SU-DHL-6 (cell line): ENCODE measurements at regions not wholly inside any gene's neighbourhood (a gene's known extent, or its start where the extent isn't known, plus 50 kb on each side); places are given as distances from the start of the nearest gene placed in this dataset.

Source experiments
- H2AFZ ChIP-seq: fragments of 200-600 bp; sonication (generic); 2 replicates; pipeline ENCODE4 v1.6.1; 2014; ENCODE audit warnings: low read depth, mild to moderate bottlenecking, moderate library complexity, mixed read lengths, antibody characterized with exemption, low read length; ENCODE audit not compliant: severe bottlenecking
- H3F3A ChIP-seq: fragments of 200-600 bp; shearing (Covaris generic); 2 replicates; pipeline ENCODE4 v1.6.0; 2016; ENCODE audit warnings: antibody characterized with exemption, mild to moderate bottlenecking; ENCODE audit not compliant: insufficient read depth
- H3K27ac ChIP-seq: fragments of 200-600 bp; sonication (generic); 2 replicates; pipeline ENCODE4 v1.5.1; 2016; ENCODE audit warnings: low read depth, mild to moderate bottlenecking, low read length, moderate library complexity, mixed read lengths
- H3K27me3 ChIP-seq: fragments of 200-600 bp; sonication (generic), shearing (Covaris generic); 2 replicates; pipeline ENCODE4 v1.6.0; 2014; ENCODE audit warnings: mild to moderate bottlenecking, low read length
- H3K36me3 ChIP-seq: fragments of 200-600 bp; sonication (generic); 2 replicates; pipeline ENCODE4 v1.6.1; 2014; ENCODE audit warnings: mild to moderate bottlenecking, low read length, mixed read lengths
- H3K4me2 ChIP-seq: fragments of 300-600, 200-600 bp; shearing (Covaris generic), sonication (generic); 2 replicates; pipeline ENCODE4 v1.6.0; 2014; ENCODE audit warnings: low read length, low read depth, mild to moderate bottlenecking; ENCODE audit not compliant: poor library complexity, severe bottlenecking
- H3K4me3 ChIP-seq: fragments of 200-600 bp; sonication (generic); 2 replicates; pipeline ENCODE4 v1.5.1; 2014; ENCODE audit warnings: antibody characterized with exemption, low read length, mild to moderate bottlenecking, mixed read lengths; ENCODE audit not compliant: insufficient read depth, poor library complexity, severe bottlenecking
- H3K79me2 ChIP-seq: fragments of 200-600 bp; sonication (generic); 2 replicates; pipeline ENCODE4 v1.6.1; 2014; ENCODE audit warnings: mild to moderate bottlenecking, low read length, moderate library complexity; ENCODE audit not compliant: insufficient read depth
- H3K9ac ChIP-seq: fragments of 200-600 bp; sonication (generic); 2 replicates; pipeline ENCODE4 v1.7.0; 2014; ENCODE audit warnings: mild to moderate bottlenecking, low read length
- H3K9me2 ChIP-seq: fragments of 200-600 bp; sonication (generic); replicated peaks from 2 replicates; pipeline ENCODE4 v1.6.1; 2014; ENCODE audit warnings: low read length; ENCODE audit not compliant: insufficient read depth
- H3K9me3 ChIP-seq: fragments of 200-600 bp; sonication (generic); 2 replicates; pipeline ENCODE4 v1.6.1; 2014; ENCODE audit warnings: low read length, mixed read lengths; ENCODE audit not compliant: insufficient read depth
- H4K20me1 ChIP-seq: fragments of 200-600 bp; sonication (generic); 2 replicates; pipeline ENCODE4 v1.6.1; 2014; ENCODE audit warnings: low read depth, mild to moderate bottlenecking, antibody characterized with exemption, low read length, moderate library complexity, mixed read lengths
- EZH2phosphoT487 ChIP-seq: fragments of 200-600 bp; sonication (generic), shearing (Covaris generic); conservative IDR thresholded peaks from 2 replicates; pipeline ENCODE4 v1.6.1; 2018; ENCODE audit warnings: mild to moderate bottlenecking, antibody characterized with exemption, low read length, moderate library complexity, mixed read lengths
- TF ChIP-seq, protein P1 (sequence below): fragments of 200-600 bp; sonication (generic); IDR thresholded peaks from one replicate; pipeline ENCODE4 v1.5.1; 2017; ENCODE audit warnings: antibody characterized with exemption, mild to moderate bottlenecking, low read length, moderate library complexity; ENCODE audit not compliant: insufficient read depth, poor library complexity, severe bottlenecking

DNA sequence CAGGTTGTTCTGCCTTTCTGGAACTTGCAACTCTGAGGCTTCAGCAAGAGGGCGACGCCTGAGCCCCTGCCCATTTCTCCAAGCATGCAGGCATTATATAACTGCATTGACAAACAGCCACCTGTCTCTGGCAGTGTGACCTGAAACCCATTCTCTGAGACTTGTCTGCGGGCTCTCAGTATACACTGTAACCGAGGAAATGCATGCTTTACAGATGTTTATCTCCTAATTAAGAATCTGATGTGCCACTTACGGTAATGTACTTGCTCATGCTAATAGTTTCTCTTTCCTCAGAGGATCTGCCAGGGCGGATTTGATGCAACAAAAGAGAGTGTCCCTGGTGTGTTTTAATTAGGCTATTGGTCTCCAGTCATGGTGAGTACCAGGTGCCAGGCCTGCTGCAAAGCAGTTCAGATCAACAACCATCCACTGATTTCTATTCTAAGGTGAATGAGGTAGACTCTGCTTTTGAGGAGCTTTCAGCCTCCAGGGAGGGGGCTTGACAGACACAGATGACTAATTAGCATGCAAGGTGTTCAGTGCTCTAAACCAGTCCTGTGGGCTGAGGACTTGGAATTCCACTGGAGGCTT, 593.7 kb upstream of the KLF4 start:
- Histone ChIP-seq H2AFZ (no peak overlapping the region), H3K4me2 (no peak overlapping the region), H3K27ac (no peak overlapping the region), H3K9me3 (no peaks in the 10 kb centered on the region), H3K27me3 (no peaks in the 10 kb centered on the region), H3K9ac (no peak overlapping the region), H3K4me3 (no peak overlapping the region), H4K20me1 (no peaks in the 10 kb centered on the region), H3K36me3 (no peaks in the 10 kb centered on the region), H3F3A (no peaks in the 10 kb centered on the region), H3K9me2 (no peaks in the 10 kb centered on the region), H3K79me2 (no peaks in the 10 kb centered on the region)
- TF ChIP-seq, protein P1, sequence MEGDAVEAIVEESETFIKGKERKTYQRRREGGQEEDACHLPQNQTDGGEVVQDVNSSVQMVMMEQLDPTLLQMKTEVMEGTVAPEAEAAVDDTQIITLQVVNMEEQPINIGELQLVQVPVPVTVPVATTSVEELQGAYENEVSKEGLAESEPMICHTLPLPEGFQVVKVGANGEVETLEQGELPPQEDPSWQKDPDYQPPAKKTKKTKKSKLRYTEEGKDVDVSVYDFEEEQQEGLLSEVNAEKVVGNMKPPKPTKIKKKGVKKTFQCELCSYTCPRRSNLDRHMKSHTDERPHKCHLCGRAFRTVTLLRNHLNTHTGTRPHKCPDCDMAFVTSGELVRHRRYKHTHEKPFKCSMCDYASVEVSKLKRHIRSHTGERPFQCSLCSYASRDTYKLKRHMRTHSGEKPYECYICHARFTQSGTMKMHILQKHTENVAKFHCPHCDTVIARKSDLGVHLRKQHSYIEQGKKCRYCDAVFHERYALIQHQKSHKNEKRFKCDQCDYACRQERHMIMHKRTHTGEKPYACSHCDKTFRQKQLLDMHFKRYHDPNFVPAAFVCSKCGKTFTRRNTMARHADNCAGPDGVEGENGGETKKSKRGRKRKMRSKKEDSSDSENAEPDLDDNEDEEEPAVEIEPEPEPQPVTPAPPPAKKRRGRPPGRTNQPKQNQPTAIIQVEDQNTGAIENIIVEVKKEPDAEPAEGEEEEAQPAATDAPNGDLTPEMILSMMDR: no peak
- TF ChIP-seq EZH2phosphoT487: no peak

DNA sequence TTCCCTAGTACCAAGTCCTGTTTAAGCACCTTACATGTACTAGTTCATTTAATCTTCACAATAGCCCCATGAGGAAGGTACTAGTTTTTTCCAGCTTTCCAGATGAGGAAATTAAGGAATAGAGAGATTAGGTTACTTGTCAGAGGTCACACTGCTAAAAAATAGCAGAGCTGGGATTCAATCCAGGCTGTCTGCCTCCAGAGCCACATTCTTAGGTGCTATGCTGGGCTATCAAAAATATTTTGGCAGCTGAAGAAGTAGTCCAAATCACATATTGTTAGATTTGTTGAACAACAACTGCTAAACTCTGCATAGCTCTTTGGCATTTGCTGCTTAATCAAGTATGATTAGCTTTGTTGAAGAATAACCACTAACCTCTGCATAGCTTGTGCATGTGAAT, 591.5 kb upstream of the KLF4 start:
- Histone ChIP-seq H2AFZ (no peak overlapping the region), H3K36me3 (no peaks in the 10 kb centered on the region), H3K9ac (no peak overlapping the region), H3K79me2 (no peaks in the 10 kb centered on the region), H3K4me3 (no peak overlapping the region), H3K27ac (no peak overlapping the region), H3K9me3 (no peaks in the 10 kb centered on the region), H3K27me3 (no peaks in the 10 kb centered on the region), H3K9me2 (no peaks in the 10 kb centered on the region), H3F3A (no peaks in the 10 kb centered on the region), H3K4me2 (no peak overlapping the region), H4K20me1 (no peaks in the 10 kb centered on the region)
- TF ChIP-seq EZH2phosphoT487: no peak
- TF ChIP-seq, protein P1: no peak

DNA sequence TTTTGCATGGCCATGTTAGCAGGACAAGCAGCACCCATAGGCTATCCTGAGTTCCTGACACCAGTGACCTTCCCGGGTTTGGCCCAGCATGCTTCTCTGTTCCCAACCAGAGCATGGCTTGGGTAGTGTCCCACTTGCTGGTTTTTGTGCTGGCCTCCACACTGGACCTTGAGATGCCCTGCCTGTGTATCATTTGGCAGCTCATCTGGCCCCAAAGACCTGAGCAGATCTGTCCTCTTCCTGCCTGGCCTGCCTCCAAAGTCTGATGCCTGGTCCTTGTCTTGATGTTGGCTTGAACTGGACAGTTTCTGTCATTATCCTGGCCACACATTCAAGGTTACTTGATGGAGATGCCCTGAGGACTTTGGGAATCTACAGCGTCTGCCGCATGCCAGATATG, 590.7 kb upstream of the KLF4 start:
- no peaks in the 10 kb centered on the region for H3K27me3 ChIP-seq
- no peak overlapping the region for H2AFZ ChIP-seq
- no peaks in the 10 kb centered on the region for H3K9me3 ChIP-seq
- H3K9me2 ChIP-seq: no peaks in the 10 kb centered on the region
- no peak overlapping the region for H3K9ac ChIP-seq
- H4K20me1 ChIP-seq: no peaks in the 10 kb centered on the region
- no peak for TF ChIP-seq EZH2phosphoT487
- TF ChIP-seq, protein P1: no peak
- H3K4me2 ChIP-seq: no peak overlapping the region
- H3K36me3 ChIP-seq: no peaks in the 10 kb centered on the region
- no peak overlapping the region for H3K4me3 ChIP-seq
- no peak overlapping the region for H3K27ac ChIP-seq
- no peaks in the 10 kb centered on the region for H3F3A ChIP-seq
- no peaks in the 10 kb centered on the region for H3K79me2 ChIP-seq
